UCSD-AML1 (cell line): ENCODE measurements at regions not wholly inside any gene's neighbourhood (a gene's known extent, or its start where the extent isn't known, plus 50 kb on each side); places are given as distances from the start of the nearest gene placed in this dataset.
"Not testable (repeated sequence)": the region's sequence is repeated elsewhere in the genome, so short reads cannot be mapped to it uniquely, and the experiment has no call there.

Experiments
- DNase-seq: peaks from one replicate; lab custom pipeline; 2025; ENCODE audit not compliant: unreplicated experiment; lab: John Stamatoyannopoulos, UW

DNA sequence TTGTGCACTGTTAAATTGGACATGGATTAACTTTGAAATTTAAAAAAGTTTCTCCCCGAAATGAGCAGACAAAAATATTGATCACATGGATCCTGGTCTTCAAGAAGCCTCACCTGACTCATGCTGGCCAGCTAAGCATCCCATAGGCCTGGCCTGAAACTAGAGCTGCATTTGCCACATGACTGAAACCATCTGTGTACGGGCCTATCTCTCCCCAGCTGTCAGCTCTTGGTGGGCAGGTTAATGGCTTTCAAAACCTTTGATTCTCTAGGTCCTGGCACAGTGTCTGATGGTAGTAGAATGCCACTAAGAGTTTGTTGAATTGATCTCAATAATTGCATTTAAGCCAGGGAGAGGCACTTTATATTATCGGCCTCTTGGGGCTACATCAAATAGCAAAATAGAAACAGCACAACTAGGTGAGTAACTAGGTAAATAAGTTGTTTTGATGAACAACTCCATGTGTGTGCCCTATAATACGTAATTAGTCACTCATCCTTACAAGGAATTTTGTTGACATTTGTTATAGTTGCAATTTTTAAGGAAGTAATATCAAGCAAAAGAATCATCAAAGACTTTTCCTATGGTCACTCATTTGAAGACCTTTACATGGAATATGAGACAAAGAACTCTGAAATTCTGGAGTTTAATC lies 251.1 kb downstream of the SP3 start:
- DNase-seq, result no peak

- no peak for DNase-seq
Observed at GRCh38 chr2:173715441-173715840, 249.7 kb downstream of the SP3 start.

DNA sequence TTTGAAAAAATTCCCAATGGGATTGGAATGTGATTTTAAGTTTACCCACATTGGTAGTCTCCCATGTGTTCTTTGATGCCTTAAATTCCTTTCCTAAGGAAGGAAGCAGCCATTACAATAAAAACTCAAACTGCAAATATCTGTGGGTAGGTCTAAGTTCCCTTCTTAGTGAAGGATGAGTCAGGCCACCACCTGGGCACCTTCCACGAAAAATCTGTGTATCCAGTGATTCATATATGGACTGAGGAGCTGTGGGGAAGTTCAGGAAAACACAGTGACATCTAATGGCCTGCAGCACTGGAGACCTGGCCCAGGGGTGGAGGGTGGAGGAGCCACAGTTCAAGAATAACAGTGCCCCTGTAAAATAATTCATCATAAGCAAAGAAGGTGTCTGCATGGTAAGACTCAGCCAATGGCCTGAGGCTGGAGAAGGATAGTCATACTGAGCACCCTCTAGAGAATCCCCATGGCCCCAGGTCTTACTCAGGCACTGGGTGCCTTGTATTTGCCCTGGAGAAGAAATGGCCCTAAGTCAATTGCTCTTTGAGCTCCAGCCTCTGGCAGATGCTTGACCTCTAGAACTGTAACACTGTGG lies 248.6 kb downstream of the SP3 start:
- no peak for DNase-seq

DNA sequence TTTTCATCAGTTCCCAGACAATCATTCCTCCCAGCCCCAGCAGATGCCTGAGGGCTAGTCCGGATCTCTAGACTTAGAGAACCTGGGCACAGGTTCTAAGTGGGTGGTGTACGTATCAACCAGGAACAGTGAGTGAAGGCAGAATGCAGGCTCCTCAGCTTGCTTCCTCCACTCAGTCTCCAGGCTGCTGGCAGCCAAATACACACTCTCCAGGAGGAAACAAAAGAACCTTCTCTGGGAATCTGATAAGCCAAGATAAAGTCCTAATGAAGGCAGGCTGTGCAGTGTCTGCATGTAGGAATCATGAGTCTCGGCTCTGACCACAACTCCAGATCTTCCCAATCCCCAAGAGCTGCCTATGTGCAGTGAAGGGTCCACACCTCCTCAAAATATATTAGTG lies 245.7 kb downstream of the SP3 start:
- no peak for DNase-seq

DNA sequence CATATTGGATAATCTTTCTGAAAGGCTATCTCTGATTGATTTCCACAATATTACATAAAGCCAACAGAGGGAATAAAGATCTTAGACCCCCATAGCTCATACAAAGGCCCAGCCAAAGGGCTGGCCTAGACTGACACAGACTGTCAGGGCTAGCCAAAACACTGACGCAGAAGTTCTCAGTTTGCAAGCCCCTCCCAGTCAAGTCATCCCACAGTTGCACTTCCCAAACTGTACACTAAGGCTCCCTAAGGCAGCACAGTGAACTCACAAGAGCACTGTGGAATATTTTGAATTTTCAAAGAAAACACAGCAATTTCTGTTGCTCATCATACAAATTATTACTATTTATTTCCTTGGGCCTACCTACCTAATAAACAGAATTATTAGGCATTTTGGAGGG lies 244.9 kb downstream of the SP3 start:
- no peak for DNase-seq

DNA sequence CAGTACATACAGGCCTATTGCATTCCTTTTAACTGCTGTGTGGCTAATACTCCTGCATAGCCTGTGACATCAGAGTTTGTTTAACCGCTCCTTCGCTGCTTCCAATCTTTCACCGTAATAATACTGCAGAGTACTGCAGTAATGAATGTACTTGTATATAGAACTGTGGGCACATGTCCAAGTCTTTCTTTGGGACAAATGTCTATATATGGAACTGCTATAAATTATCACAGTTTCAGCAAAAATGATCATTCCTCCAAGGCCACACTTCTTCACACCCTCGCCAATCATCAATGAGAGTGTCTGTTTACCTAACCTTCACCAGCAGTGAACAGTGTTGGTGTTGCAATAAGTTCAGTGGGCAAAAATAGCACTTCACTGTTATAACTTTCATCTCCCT lies 230.4 kb downstream of the SP3 start:
- DNase-seq, result no peak

- not testable (repeated sequence) for DNase-seq
Observed at GRCh38 chr2:173737954-173738575, 227.1 kb downstream of the SP3 start.

- no peak for DNase-seq
Observed at GRCh38 chr2:173739006-173739405, 226.2 kb downstream of the SP3 start.

DNA sequence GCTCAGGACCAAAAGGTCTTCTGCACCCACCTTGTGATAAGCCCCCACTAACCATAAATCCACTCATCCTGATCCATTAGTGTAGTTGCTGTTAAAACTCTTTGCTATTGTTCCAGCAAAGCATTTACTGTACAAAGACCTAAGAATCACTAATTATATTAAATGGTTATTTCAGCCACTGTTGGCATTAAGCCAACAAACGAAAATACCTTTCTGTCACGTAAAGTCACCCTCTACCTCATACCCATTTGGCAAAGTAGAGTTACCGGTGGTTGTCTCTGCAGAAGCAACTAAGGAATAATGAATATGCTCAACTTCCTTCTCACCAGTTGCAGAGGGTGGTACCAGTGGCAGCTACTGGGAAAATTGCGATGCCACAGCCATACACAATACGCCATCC lies 224.5 kb downstream of the SP3 start:
- no peak for DNase-seq

GRCh38 chr2:173741759-173742158 lies 223.4 kb downstream of the SP3 start:
- DNase-seq, result no peak

GRCh38 chr2:173747035-173747434 lies 218.1 kb downstream of the SP3 start:
- DNase-seq, result no peak

DNA sequence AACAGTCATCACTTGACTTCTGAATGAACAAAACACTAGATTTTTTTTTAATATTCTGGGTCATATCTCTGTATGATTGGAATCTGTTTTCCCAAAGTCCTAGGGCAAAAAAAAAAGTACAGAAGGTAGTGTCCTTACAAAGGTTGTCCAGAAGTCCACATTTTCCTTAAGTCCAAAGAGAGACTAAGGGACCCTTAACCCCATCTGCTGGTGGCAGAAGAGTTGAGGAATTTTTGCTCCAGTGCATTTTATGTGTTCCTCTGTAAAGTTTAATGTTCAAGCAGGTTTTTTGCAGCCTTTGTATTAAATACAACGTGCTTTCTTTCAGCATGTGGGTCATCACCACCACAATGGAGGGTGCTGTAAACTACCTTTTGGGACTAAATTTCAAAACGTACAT lies 215.9 kb downstream of the SP3 start:
- DNase-seq, result no peak

- DNase-seq, result no peak
Observed at GRCh38 chr2:173750353-173750801, 214.8 kb downstream of the SP3 start.

- no peak for DNase-seq
Observed at GRCh38 chr2:173750831-173751230, 214.3 kb downstream of the SP3 start.

- no peak for DNase-seq
Observed at GRCh38 chr2:173751245-173751975, 213.8 kb downstream of the SP3 start.

DNA sequence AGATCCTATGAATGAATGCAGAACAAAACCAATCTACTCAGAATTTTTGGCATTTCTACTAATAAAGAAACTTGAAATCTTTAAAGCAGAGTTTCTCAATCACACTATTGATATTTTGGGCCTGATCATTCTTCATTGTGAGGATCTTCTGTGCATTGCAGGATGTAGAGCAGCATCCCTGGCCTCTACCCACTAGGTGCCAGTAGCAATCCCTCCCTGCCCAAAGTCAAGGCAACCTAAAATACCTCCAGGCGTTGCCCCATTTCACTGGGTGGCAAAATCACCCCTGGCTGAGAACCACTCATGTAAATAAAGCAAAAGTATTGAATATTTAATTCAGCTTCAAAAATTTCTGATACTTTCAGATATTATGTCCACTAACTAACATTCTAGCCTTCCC lies 213.0 kb downstream of the SP3 start:
- DNase-seq, result no peak

DNA sequence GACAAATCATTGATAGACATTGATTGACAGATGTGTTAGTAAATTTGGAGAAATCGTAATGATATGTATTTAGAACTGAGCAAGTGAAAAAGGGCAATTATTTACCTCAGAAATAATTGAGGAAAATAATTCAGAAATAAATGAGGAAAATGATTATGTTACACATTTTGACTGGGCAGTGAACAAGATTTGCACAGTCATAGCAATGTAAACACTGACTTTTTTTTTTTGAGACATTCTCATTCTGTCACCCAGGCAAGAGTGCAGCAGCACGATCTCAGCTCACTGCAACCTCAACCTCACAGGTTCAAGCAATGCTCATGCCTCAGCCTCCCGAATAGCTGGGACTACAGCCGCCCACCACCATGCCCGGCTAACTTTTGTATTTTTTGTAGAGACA lies 211.7 kb downstream of the SP3 start:
- DNase-seq, result no peak

- DNase-seq, result no peak
Observed at GRCh38 chr2:173754165-173754564, 211.0 kb downstream of the SP3 start.

- no peak for DNase-seq
Observed at GRCh38 chr2:173754837-173755236, 210.3 kb downstream of the SP3 start.

- DNase-seq, result no peak
Observed at GRCh38 chr2:173755798-173756197, 209.4 kb downstream of the SP3 start.

- DNase-seq, result no peak
Observed at GRCh38 chr2:173759959-173760358, 205.2 kb downstream of the SP3 start.

DNA sequence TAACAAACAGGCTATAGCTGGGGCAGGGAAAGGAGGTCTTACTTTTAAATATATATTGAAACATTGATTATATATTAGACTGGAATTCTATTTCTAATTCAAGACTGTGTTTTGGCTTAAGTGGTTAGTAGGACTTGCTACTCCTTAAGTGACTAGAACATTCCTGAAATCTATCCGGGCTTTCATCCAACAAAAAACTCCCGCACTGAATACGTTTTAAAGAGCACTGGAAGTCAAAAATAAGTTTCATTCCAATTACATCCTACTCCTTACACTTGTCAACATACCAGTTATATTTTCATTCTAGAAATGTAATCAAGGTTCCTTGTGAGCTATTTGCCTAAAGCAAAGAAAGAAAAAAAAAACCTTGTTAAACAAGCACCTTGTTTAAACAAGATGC lies 204.6 kb downstream of the SP3 start:
- DNase-seq, result no peak
